ENCODE measurements at regions not wholly inside any gene's neighbourhood (a gene's known extent, or its start where the extent isn't known, plus 50 kb on each side); places are given as distances from the start of the nearest gene placed in this dataset.

DNA sequence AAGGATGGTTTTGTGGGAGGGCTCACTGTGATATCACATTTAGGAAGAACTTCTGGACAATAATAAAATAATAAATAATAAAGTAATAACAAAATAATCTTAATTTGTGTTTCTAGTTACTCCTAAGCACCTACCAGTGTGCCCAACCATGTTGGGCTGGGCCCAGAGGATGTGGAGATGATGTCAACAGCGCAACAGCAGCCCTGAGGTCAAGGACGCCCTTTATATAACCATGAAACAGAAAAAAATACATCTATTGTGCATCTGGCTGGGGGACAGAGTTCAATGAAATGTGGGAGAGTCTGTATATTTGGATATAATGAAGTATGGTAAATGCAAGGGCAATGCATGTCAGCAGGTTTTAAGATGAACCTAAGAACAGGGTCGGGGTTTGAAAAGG lies 552.8 kb downstream of the VRK1 start:
- H3K27me3 ChIP-seq (replicated peaks; ENCODE audit: control insufficient read depth, insufficient read depth, low read length), result no peaks in the 10 kb centered on the region
- H3K4me3 ChIP-seq (replicated peaks; ENCODE audit: low read depth, low read length), result no peak overlapping the region
- no peak for DNase-seq (ENCODE audit: extremely low read depth, insufficient read length)
- H3K36me3 ChIP-seq (ENCODE audit: control insufficient read depth, insufficient read depth, low read length), result no peaks in the 10 kb centered on the region
- TF ChIP-seq, protein P1, sequence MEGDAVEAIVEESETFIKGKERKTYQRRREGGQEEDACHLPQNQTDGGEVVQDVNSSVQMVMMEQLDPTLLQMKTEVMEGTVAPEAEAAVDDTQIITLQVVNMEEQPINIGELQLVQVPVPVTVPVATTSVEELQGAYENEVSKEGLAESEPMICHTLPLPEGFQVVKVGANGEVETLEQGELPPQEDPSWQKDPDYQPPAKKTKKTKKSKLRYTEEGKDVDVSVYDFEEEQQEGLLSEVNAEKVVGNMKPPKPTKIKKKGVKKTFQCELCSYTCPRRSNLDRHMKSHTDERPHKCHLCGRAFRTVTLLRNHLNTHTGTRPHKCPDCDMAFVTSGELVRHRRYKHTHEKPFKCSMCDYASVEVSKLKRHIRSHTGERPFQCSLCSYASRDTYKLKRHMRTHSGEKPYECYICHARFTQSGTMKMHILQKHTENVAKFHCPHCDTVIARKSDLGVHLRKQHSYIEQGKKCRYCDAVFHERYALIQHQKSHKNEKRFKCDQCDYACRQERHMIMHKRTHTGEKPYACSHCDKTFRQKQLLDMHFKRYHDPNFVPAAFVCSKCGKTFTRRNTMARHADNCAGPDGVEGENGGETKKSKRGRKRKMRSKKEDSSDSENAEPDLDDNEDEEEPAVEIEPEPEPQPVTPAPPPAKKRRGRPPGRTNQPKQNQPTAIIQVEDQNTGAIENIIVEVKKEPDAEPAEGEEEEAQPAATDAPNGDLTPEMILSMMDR (IDR thresholded peaks at IDR 0.05; ENCODE audit: insufficient read depth, low read length, poor library complexity, severe bottlenecking), result no peak

DNA sequence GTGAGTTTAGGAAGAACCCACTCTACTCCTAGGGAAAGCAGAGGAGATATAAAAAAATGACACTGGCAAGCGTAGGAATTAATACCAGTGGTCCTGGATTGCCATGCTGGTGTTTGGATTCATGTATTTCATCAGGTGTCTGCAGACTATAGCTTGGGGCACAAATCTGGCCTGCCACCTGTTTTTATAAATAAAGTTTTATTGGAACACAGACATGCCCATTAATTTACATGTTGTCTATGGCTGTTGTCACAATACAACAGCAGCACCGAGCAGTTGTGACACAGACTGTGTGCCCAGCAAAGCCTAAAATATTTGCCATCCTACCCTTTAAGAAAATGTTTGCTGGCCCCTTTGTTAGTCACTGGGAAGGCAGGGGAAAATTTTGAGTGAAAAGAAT lies 553.2 kb downstream of the VRK1 start:
- TF ChIP-seq, protein P1 (IDR thresholded peaks at IDR 0.05; ENCODE audit: insufficient read depth, low read length, poor library complexity, severe bottlenecking), result no peak
- DNase-seq (ENCODE audit: extremely low read depth, insufficient read length), result no peak
- Histone ChIP-seq H3K36me3 (ENCODE audit: control insufficient read depth, insufficient read depth, low read length) (no peaks in the 10 kb centered on the region), H3K27me3 (replicated peaks; ENCODE audit: control insufficient read depth, insufficient read depth, low read length) (no peaks in the 10 kb centered on the region), H3K4me3 (replicated peaks; ENCODE audit: low read depth, low read length) (no peak overlapping the region)

GRCh38 chr14:97350894-97351731 lies 553.9 kb downstream of the VRK1 start:
- TF ChIP-seq, protein P1 (IDR thresholded peaks at IDR 0.05; ENCODE audit: insufficient read depth, low read length, poor library complexity, severe bottlenecking), result no peak
- H3K36me3 ChIP-seq (ENCODE audit: control insufficient read depth, insufficient read depth, low read length), result no peaks in the 10 kb centered on the region
- no peak overlapping the region for H3K4me3 ChIP-seq (replicated peaks; ENCODE audit: low read depth, low read length)
- DNase-seq (ENCODE audit: extremely low read depth, insufficient read length), result no peak
- H3K27me3 ChIP-seq (replicated peaks; ENCODE audit: control insufficient read depth, insufficient read depth, low read length), result no peaks in the 10 kb centered on the region

- no peak for DNase-seq (ENCODE audit: extremely low read depth, insufficient read length)
- H3K4me3 ChIP-seq (replicated peaks; ENCODE audit: low read depth, low read length), result no peak overlapping the region
- H3K27me3 ChIP-seq (replicated peaks; ENCODE audit: control insufficient read depth, insufficient read depth, low read length), result no peaks in the 10 kb centered on the region
- TF ChIP-seq, protein P1 (IDR thresholded peaks at IDR 0.05; ENCODE audit: insufficient read depth, low read length, poor library complexity, severe bottlenecking), result no peak
- H3K36me3 ChIP-seq (ENCODE audit: control insufficient read depth, insufficient read depth, low read length), result no peaks in the 10 kb centered on the region
Observed at GRCh38 chr14:97353102-97353501, 555.9 kb downstream of the VRK1 start.

DNA sequence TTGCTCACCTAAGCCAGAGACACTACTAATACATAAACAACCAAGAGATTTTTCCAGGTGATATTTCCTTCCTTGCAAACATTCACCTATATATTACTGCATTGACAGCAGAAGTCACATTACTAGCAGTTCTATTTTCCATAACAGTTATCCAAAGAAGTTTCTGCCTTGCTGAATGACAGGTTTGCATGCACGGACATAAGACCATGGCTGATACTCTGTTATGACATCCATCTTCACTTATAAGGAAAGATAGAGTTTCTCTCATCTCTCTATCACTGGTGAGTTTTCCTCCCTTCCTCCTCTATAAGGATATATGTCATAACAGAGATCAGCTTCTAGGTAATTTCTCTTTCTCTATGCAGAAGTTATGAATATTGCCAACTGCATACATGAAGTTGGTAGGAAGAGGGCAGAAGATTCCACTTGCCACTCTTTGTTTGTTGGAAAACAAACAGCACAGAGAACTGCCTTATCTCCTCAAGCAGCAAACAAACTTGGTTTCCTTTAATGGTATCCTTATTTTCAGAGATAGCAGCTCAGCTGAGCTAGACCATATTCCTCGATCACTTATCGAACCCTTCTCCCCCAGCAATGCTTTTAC lies 557.0 kb downstream of the VRK1 start:
- TF ChIP-seq, protein P1 (IDR thresholded peaks at IDR 0.05; ENCODE audit: insufficient read depth, low read length, poor library complexity, severe bottlenecking), result no peak
- Histone ChIP-seq H3K36me3 (ENCODE audit: control insufficient read depth, insufficient read depth, low read length) (no peaks in the 10 kb centered on the region), H3K4me3 (replicated peaks; ENCODE audit: low read depth, low read length) (no peak overlapping the region), H3K27me3 (replicated peaks; ENCODE audit: control insufficient read depth, insufficient read depth, low read length) (no peaks in the 10 kb centered on the region)
- no peak for DNase-seq (ENCODE audit: extremely low read depth, insufficient read length)

All from GM06990 (cell line).